NCI-H510A (cell line): ENCODE measurements at regions not wholly inside any gene's neighbourhood (a gene's known extent, or its start where the extent isn't known, plus 50 kb on each side); places are given as distances from the start of the nearest gene placed in this dataset.
"Not testable (repeated sequence)": the region's sequence is repeated elsewhere in the genome, so short reads cannot be mapped to it uniquely, and the experiment has no call there.

ENCODE experiments used
- DNase-seq: peaks from one replicate; lab custom pipeline; 2025; lab: John Stamatoyannopoulos, UW

DNA sequence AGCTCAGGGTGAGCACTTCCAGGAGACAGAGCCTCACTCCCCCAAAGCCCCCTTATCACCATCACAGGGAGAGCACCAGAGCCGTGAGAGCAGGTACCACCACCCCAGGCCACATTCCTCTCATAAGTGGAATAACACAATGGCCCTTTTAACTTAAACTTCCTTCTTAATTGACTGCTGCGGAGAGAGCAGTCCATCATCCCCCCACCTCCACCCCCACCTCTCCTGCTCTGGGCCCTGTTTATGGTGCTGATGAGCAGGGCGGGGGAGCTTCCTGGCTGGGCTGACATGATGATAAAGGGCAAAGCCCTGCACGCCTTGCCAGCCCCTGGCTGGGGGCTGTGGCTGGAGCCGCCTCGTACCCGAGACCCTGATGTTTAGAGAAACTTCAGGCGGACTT is 81.4 kb upstream of the PODXL start:
- DNase-seq: no peak

DNA sequence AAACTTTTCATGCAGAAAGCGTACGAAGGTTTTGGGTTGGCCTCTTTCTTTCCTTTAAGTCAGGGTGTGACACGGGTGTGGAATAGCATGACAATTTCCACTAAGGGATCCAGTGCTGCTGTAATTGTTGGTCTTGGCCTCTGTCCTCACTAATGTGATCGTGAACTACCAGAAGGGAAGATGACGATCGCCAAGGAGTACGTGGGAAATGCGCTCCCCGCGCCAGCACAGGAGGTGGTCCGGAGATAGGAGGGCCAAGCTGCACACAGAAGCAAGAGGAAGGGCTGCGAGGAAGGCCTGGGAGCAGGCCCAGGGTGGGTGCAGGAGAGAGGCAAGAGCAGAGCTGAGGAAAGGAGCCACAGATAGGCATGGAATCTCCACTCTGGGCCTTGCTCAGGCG is 79.7 kb upstream of the PODXL start:
- no peak for DNase-seq

GRCh38 chr7:131634197-131634596 is 77.8 kb upstream of the PODXL start:
- not testable (repeated sequence) for DNase-seq

- DNase-seq: no peak
Observed at GRCh38 chr7:131633342-131633843, 77.0 kb upstream of the PODXL start.

DNA sequence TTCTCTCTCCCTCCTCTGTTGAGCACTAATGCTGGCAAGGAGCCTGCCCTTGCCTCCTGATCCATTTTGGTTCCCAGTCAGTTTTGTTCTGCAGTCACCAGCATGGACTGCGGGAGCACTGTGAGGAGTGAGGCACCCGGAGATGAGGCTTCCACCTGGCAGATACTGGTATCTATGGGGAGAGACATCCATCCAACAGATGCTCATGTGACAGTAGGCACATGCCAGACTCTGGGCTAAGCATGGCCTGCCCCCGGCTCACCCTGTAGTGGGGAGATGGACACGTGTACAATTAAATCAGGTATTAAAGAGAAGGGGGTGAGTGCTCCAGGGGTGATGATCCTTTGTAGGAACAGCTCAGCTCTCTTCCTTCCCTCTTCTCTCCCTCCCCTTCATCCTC is 74.0 kb upstream of the PODXL start:
- DNase-seq: no peak

DNA sequence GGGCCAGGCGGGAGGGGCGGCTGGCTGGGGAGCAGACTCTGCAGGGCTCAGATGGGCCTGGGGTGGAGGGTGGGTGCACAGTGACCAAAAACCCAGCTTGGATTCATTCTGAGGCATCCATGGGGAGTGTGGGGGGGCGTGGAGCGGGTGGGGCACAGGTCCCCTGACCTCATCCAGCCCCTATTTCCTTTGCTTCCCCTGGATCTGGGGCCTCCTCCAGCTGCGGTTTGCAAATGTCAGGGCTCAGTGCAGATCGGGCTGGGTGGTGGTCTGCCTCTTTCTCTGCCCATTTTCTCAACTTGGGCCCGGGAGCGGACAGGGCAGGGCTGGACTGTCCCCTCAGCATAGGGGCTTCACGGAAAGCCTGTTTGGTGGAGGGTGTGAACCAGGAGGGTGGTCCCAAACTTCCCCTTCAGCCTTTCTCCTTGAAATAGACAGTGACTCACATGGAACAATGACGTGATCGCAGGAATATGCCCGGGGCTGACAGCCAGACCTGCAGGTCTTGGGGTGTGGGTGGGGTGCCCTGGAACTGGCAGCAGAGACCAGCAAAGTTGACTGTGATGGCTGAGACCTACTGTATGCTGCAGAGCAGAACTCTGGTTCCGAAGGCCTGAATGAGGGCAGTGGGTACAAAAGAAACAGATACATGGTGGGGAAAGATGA is 72.9 kb upstream of the PODXL start:
- no peak for DNase-seq

DNA sequence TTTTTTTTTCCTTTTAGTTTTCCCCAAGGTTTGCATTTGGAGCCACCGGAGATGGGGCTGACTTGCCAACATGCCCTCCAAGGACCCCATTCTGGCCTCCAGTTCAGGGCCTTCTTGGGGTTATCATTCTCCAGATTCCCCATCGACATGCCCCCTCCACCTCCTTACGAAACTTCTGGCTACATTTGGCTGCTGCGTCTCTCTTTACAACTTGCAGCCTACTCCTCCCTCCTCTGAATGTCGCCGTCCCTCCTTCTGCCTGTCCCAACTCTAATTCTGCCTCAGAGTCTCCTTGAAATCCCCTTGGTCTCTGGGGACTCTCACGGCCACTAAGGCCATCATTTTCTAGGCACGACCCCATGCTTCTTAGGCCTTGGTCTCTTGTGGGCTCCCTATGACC is 72.2 kb upstream of the PODXL start:
- no peak for DNase-seq

DNA sequence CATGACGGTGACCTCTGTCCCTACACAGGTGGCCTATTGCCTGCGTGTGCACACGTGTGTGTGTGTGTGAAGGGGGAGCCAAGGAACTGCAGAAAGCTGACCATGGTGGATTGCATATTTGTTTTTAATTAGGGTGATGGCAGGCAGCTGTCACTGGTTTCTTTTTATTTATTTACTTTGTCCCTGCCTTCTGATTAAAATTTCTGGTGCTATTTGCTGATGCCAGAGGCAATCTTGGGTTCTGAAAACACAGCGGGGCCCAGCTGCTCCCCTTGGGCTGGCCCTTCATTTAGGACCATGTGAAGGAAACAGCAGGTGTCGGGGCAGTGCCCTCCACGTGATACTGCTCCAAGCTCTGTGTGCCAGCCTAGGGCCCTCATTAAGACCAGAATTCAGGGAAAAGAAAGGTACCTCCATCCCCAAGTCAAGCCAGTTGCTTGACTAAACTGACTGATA is 71.3 kb upstream of the PODXL start:
- DNase-seq: no peak

GRCh38 chr7:131626643-131627042 is 70.2 kb upstream of the PODXL start:
- DNase-seq: no peak

- no peak for DNase-seq
Observed at GRCh38 chr7:131625817-131626372, 69.5 kb upstream of the PODXL start.

DNA sequence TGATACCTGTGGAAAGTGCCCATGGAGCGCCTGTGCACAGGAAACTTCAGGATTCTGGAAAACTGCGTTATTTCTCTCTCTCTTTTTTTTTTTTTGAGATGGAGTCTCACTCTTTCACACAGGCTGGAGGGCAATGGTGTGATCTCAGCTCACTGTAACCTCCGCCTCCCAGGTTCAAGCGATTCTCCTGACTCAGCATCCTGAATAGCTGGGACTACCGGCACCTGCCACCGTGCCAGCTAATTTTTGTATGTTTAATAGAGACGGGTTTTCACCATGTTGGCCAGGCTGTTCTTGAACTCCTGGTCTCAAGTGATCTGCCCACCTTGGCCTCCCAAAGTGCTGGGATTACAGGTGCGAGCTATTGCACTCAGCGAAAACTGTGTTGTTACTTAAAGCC is 68.9 kb upstream of the PODXL start:
- DNase-seq: not testable (repeated sequence)

- DNase-seq: no peak
Observed at GRCh38 chr7:131624536-131624935, 68.1 kb upstream of the PODXL start.

DNA sequence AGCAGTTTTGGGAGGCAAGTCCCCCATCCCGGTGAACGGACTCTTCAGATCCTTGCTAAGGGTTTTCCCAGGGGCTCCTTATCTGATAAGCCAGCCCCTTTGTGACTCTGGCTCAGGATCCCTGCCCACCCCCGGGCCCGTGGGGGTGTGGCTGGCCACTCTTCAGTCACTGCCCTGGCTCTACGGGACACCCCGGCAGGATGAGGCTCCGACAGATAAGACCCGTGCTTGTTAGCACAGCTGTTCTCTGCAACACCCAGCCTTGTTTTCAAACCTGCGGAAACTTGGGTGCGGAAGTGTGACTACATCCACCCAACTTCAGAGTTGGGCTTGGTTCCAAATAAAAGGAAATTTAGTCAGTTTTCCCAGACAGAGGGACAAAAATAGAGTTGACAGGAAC is 66.7 kb upstream of the PODXL start:
- no peak for DNase-seq

DNA sequence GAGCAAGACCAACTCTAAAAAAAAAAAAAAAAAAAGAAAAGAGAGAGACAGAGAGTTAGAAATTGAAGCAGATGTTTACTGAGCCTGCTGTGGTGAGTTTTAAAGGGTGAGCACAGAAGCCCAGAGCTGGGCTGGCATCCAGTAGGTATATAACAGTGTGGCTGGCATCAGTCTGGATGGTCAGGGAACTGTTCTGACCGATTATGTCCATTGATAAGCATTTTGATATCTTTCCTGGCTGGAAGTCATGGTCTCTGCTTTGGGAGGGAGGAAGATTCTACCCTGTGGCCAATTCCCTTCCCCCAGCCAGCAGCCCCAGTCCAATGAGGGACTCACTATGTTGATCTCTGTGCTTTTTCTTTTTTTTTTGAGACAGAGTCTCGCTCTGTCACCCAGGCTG is 65.2 kb upstream of the PODXL start:
- DNase-seq: no peak

- no peak for DNase-seq
Observed at GRCh38 chr7:131620673-131621609, 64.5 kb upstream of the PODXL start.

DNA sequence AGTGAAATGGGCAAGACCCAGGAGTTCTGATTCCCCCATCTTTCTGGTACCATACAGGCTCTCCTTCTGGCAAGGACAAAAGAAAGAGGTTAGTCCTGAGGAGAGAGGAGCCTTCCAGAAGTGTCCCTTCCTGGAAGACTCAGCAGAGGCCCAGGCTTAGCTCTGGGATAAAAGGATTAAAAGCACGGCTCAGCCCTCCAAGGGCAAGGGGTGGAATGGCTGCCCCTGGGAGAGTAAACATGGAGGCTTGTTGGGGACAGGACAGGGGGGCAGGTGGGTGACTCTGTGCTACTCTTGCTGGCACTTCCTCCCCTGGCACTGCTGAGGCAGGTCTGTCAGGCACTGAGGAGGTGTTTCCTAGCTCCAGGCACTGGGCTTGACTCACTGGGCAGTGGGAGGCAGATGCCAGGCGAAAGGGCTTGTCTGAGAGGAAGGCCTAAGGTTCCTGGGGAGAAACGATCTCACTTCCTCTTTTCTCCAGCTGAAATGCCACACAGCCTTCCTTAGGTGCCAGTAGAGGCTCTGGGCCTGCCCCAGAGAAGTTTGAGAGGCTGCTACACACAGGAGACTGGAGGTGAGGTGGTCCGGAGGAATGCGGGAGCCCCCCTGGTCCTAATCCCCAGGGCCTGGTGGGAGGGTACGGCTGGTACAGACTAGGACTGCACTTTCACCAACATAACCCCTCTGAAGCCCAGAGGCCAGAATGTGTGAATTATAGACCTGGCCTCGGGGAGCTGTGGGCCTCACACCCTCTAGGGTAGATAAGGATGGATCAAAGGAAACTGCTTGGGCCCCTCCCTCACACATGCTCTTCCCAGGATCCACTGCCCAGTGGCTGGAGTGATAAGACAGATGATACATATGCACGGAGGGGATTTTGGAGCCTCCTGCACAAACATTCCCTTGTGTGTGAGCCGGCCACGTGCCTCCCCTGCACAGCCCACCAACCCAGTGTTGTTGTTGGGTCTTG is 63.2 kb upstream of the PODXL start:
- DNase-seq: no peak

DNA sequence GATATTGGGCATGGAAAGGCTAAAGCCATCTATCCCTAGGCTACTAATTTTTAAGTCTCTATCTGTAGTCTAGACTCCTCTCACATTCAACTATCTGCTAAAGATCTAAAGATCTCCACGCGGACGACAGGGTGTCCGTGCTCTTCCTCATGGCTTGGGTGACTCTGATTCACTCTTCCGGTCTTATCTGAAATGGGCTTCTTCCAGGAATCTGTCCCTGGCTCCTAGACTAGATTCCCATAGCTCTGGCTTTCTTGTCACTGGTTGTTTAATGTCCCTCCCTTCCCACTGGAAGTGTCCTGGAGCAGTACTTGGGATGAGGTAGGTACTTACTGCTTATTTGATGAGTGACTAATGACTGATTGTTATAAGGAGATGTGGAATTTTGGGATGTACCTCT is 62.0 kb upstream of the PODXL start:
- DNase-seq: no peak

- DNase-seq: no peak
Observed at GRCh38 chr7:131616487-131617200, 60.2 kb upstream of the PODXL start.

DNA sequence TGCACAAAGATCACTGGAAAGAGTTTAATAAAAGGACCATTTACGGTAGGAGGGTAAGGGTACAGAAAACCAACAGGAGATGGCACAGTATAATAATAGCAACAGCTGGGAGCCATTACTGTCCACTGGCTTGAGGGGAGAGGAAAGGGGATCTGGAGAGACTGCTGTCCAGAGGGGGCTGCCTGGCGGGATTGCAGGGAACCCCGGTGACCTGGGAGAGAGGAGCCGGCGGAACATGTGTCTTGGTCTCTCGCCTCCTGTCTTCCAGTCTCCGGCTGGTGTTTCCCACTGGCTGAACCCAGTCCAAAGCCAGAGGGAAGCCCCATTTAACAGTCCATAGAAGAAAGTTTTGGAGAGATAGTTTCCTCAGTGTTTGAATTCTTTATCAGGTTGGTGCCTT is 57.5 kb upstream of the PODXL start:
- no peak for DNase-seq

DNA sequence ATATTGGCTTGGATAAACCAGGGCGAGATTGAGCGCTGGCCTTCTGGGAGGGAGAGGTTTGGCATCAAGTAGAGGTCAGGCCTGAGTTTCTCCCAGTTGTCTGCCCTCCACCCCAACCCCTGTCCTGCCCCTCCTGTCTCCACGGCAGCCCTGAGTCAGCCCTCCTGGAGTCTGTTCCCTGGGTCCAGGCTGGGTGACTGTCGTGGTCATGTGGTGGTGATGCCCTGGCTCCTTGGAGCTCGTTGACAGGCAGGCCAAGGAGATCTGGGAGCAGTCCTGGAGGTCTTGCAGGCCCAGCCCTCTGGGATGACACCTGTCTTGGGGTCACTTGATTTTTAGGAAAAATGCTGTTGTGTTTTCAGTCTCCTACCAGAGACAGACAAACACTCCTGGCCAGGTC is 53.6 kb upstream of the PODXL start:
- no peak for DNase-seq

GRCh38 chr7:131608116-131608500 is 51.7 kb upstream of the PODXL start:
- no peak for DNase-seq
